ENCODE measurements at regions not wholly inside any gene's neighbourhood (a gene's known extent, or its start where the extent isn't known, plus 50 kb on each side); places are given as distances from the start of the nearest gene placed in this dataset.

DNA sequence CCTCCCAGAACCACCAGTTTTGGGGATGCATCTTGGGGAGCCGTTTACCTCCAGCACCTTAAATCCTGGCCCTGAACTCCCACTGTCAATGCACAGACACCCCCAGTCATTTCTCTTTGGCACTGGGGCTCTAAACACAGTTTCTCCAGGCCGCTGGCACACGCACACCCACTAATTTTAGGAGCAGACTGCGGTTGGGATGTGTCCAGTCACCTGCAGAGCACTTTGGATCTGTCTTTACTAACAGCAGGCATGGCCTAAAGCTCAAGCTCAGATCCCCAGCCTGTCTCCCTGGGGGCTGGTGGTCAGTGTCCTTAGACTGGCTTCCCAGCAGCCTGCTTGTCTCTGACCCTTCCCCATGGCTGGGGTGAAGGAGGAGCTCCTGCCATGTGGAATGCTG is 49.9 kb downstream of the SYNE3 start:
- Histone ChIP-seq H2AFZ (ENCODE audit: low read depth, low read length) (no peak overlapping the region), H3K4me2 (ENCODE audit: low read length) (no peak overlapping the region), H3K36me3 (ENCODE audit: insufficient read depth, low read length) (no peaks in the 10 kb centered on the region), H3K79me2 (ENCODE audit: insufficient read depth, low read length) (no peaks in the 10 kb centered on the region), H3K4me1 (ENCODE audit: insufficient read depth, low read length) (peaks cover 1% of the 10 kb centered on the region), H3K9ac (ENCODE audit: low read length) (no peak overlapping the region), H3K9me3 (ENCODE audit: insufficient read depth, low read depth, low read length) (no peaks in the 10 kb centered on the region), H3K27ac (ENCODE audit: low read depth, low read length) (no peak overlapping the region), H3K4me3 (ENCODE audit: insufficient read depth, low read depth, low read length) (no peak overlapping the region), H3K27me3 (ENCODE audit: insufficient read depth, low read length) (peaks cover 2% of the 10 kb centered on the region), H4K20me1 (ENCODE audit: insufficient read depth, low read length) (peaks cover 8% of the 10 kb centered on the region)
- TF ChIP-seq, protein P1, sequence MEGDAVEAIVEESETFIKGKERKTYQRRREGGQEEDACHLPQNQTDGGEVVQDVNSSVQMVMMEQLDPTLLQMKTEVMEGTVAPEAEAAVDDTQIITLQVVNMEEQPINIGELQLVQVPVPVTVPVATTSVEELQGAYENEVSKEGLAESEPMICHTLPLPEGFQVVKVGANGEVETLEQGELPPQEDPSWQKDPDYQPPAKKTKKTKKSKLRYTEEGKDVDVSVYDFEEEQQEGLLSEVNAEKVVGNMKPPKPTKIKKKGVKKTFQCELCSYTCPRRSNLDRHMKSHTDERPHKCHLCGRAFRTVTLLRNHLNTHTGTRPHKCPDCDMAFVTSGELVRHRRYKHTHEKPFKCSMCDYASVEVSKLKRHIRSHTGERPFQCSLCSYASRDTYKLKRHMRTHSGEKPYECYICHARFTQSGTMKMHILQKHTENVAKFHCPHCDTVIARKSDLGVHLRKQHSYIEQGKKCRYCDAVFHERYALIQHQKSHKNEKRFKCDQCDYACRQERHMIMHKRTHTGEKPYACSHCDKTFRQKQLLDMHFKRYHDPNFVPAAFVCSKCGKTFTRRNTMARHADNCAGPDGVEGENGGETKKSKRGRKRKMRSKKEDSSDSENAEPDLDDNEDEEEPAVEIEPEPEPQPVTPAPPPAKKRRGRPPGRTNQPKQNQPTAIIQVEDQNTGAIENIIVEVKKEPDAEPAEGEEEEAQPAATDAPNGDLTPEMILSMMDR (IDR thresholded peaks at IDR 0.05; ENCODE audit: insufficient read depth, low read depth, low read length): no peak
- no peak for TF ChIP-seq EZH2 (IDR thresholded peaks at IDR 0.05; ENCODE audit: insufficient read depth, low read length)
- Mint-ChIP-seq H3K27me3 (ENCODE audit: low read depth, unreplicated experiment) (peaks cover 32% of the 10 kb centered on the region), H3K36me3 (ENCODE audit: low read depth, unreplicated experiment) (no peaks in the 10 kb centered on the region), H3K4me1 (ENCODE audit: low read depth, unreplicated experiment) (peaks cover 5% of the 10 kb centered on the region), H3K4me3 (ENCODE audit: unreplicated experiment) (no peak overlapping the region), H3K27ac (ENCODE audit: unreplicated experiment) (no peak overlapping the region), H3K9me3 (ENCODE audit: unreplicated experiment) (no peaks in the 10 kb centered on the region)
- no peak for DNase-seq (ENCODE audit: low read depth)
- no peak for FAIRE-seq

DNA sequence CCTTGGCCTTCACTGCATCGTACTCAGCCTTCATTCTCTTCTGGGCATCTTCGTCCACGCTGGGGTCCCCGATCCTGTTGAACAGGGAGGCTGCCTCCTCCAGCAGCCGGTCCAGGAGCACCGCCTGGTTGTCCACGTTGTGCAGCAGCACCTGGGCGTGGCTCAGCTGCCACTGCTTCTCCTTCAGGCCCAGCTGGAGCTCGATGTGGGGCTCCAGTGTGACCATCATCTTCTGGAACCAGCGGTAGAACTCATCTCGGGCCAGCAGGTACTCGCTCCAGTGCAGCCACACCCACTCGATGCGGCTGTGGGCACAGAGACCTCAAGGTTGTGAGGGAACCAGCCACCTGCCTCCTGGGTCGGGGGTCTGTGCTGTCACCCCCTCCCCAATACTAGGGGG is 50.5 kb downstream of the SYNE3 start:
- H3K27me3 Mint-ChIP-seq (ENCODE audit: low read depth, unreplicated experiment): peaks cover 31% of the 10 kb centered on the region
- H3K9me3 Mint-ChIP-seq (ENCODE audit: unreplicated experiment): no peaks in the 10 kb centered on the region
- H3K9ac ChIP-seq (ENCODE audit: low read length): no peak overlapping the region
- H3K36me3 ChIP-seq (ENCODE audit: insufficient read depth, low read length): no peaks in the 10 kb centered on the region
- no peak overlapping the region for H3K4me3 Mint-ChIP-seq (ENCODE audit: unreplicated experiment)
- no peak overlapping the region for H3K4me3 ChIP-seq (ENCODE audit: insufficient read depth, low read depth, low read length)
- H3K79me2 ChIP-seq (ENCODE audit: insufficient read depth, low read length): no peaks in the 10 kb centered on the region
- no peak overlapping the region for H3K27ac Mint-ChIP-seq (ENCODE audit: unreplicated experiment)
- no peak for DNase-seq (ENCODE audit: low read depth)
- H3K4me1 Mint-ChIP-seq (ENCODE audit: low read depth, unreplicated experiment): peaks cover 11% of the 10 kb centered on the region
- H3K36me3 Mint-ChIP-seq (ENCODE audit: low read depth, unreplicated experiment): no peaks in the 10 kb centered on the region
- no peak for FAIRE-seq
- H3K4me1 ChIP-seq (ENCODE audit: insufficient read depth, low read length): peaks cover 7% of the 10 kb centered on the region
- H2AFZ ChIP-seq (ENCODE audit: low read depth, low read length): no peak overlapping the region
- TF ChIP-seq, protein P1 (IDR thresholded peaks at IDR 0.05; ENCODE audit: insufficient read depth, low read depth, low read length): no peak
- TF ChIP-seq EZH2 (IDR thresholded peaks at IDR 0.05; ENCODE audit: insufficient read depth, low read length): no peak
- H3K9me3 ChIP-seq (ENCODE audit: insufficient read depth, low read depth, low read length): no peaks in the 10 kb centered on the region
- H3K4me2 ChIP-seq (ENCODE audit: low read length): no peak overlapping the region
- peaks cover 2% of the 10 kb centered on the region for H3K27me3 ChIP-seq (ENCODE audit: insufficient read depth, low read length)
- H3K27ac ChIP-seq (ENCODE audit: low read depth, low read length): no peak overlapping the region
- peaks cover 11% of the 10 kb centered on the region for H4K20me1 ChIP-seq (ENCODE audit: insufficient read depth, low read length)

DNA sequence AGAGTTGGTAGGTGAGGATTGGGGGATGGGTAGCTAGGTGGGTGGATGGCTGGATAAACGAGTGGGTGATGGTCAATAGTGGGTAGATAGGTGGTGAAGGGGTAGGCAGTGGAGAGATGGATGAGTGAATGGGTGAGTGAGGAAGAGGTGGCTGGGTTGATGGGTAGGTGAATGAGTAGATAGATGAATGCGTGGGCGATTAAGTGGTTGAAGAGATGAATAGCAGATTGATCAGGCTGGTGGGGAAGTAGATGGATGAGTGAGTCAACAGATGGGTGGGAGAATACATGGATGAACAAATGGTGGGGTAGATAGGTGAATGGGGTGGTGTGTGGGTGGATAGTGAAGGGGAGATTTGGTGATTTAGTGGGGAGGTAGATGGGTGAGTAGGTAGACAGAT is 51.1 kb downstream of the SYNE3 start:
- no peak overlapping the region for H3K27ac Mint-ChIP-seq (ENCODE audit: unreplicated experiment)
- no peak overlapping the region for H3K27ac ChIP-seq (ENCODE audit: low read depth, low read length)
- H3K4me2 ChIP-seq (ENCODE audit: low read length): no peak overlapping the region
- H3K4me3 Mint-ChIP-seq (ENCODE audit: unreplicated experiment): no peak overlapping the region
- no peaks in the 10 kb centered on the region for H3K36me3 Mint-ChIP-seq (ENCODE audit: low read depth, unreplicated experiment)
- no peak for FAIRE-seq
- no peak for TF ChIP-seq EZH2 (IDR thresholded peaks at IDR 0.05; ENCODE audit: insufficient read depth, low read length)
- TF ChIP-seq, protein P1 (IDR thresholded peaks at IDR 0.05; ENCODE audit: insufficient read depth, low read depth, low read length): no peak
- H3K4me1 Mint-ChIP-seq (ENCODE audit: low read depth, unreplicated experiment): peaks cover 16% of the 10 kb centered on the region
- peaks cover 31% of the 10 kb centered on the region for H3K27me3 Mint-ChIP-seq (ENCODE audit: low read depth, unreplicated experiment)
- H3K27me3 ChIP-seq (ENCODE audit: insufficient read depth, low read length): peaks cover 2% of the 10 kb centered on the region
- H3K9me3 Mint-ChIP-seq (ENCODE audit: unreplicated experiment): no peaks in the 10 kb centered on the region
- H3K4me3 ChIP-seq (ENCODE audit: insufficient read depth, low read depth, low read length): no peak overlapping the region
- no peaks in the 10 kb centered on the region for H3K79me2 ChIP-seq (ENCODE audit: insufficient read depth, low read length)
- H3K4me1 ChIP-seq (ENCODE audit: insufficient read depth, low read length): peaks cover 12% of the 10 kb centered on the region
- no peak overlapping the region for H2AFZ ChIP-seq (ENCODE audit: low read depth, low read length)
- H3K9ac ChIP-seq (ENCODE audit: low read length): no peak overlapping the region
- DNase-seq (ENCODE audit: low read depth): no peak
- H3K9me3 ChIP-seq (ENCODE audit: insufficient read depth, low read depth, low read length): no peaks in the 10 kb centered on the region
- peaks cover 16% of the 10 kb centered on the region for H4K20me1 ChIP-seq (ENCODE audit: insufficient read depth, low read length)
- no peaks in the 10 kb centered on the region for H3K36me3 ChIP-seq (ENCODE audit: insufficient read depth, low read length)
